ENCODE measurements at regions not wholly inside any gene's neighbourhood (a gene's known extent, or its start where the extent isn't known, plus 50 kb on each side); places are given as distances from the start of the nearest gene placed in this dataset.

DNA sequence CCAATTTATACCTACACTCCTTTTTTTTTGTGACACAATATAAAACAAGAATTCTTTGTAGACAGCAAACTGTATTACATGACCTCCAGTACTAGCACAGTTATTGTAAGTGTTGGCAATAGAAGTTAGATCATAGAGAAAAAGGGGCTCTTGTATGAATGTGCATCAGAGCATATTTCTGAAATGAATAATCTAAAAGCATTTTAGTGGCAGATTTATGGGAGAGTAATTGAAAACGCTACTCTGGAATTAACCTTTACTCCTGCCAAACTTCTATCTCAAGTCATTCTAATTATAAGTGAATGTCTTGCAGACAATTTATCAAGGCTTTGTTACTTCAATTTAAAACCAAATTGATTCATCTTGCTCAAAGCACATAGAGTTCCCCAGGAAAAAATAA is 968.1 kb downstream of the TAF11L14 start:
- Histone ChIP-seq H3K14ac (ENCODE audit: insufficient read length) (no peak overlapping the region), H2BK12ac (ENCODE audit: low read depth, low read length) (no peak overlapping the region), H2BK120ac (replicated peaks; ENCODE audit: low read depth, low read length) (no peak overlapping the region), H2BK20ac (ENCODE audit: low read length) (no peak overlapping the region), H3K36me3 (ENCODE audit: control insufficient read depth in 2 of 4, insufficient read depth in 4 of 4, low read length in 3 of 4) (peaks cover 0 to 15% (median 7%) of the 10 kb centered on the region in 4 experiments; a peak in 2 of 8 replicates), H3K4me2 (ENCODE audit: insufficient read depth in 1 of 2, low read depth in 2 of 2, low read length in 2 of 2) (no peak overlapping the region), H3K79me1 (ENCODE audit: low read depth, low read length) (no peaks in the 10 kb centered on the region), H3K4me1 (replicated peaks in 1 of 4; ENCODE audit: control insufficient read depth in 3 of 4, insufficient read depth in 4 of 4, low read length in 3 of 4) (0 out of 7 replicates have a peak, but pooled peaks cover 0 to 3% (median 0%) of the 10 kb centered on the region in 4 experiments), H3K4me3 (ENCODE audit: extremely low read depth in 1 of 4, insufficient read depth in 2 of 4, low read depth in 3 of 4, low read length in 4 of 4) (no peak overlapping the region), H3K27ac (ENCODE audit: low read depth, low read length) (no peak overlapping the region), H3K27me3 (replicated peaks in 1 of 4; ENCODE audit: control insufficient read depth in 3 of 4, extremely low read depth in 1 of 4, insufficient read depth in 3 of 4, low read length in 3 of 4) (no peaks in the 10 kb centered on the region), H3K56ac (replicated peaks; ENCODE audit: insufficient read length, low read depth, low read length) (no peak overlapping the region), H2BK15ac (ENCODE audit: low read length) (no peak overlapping the region), H4K91ac (replicated peaks; ENCODE audit: insufficient read length, low read length) (no peak overlapping the region), H2BK5ac (ENCODE audit: low read depth, low read length) (no peak overlapping the region), H3K23ac (ENCODE audit: insufficient read length) (no peak overlapping the region), H3K23me2 (ENCODE audit: low read depth, low read length) (no peaks in the 10 kb centered on the region), H4K5ac (ENCODE audit: insufficient read length, low read depth, low read length) (no peak overlapping the region), H3K79me2 (ENCODE audit: control insufficient read depth in 1 of 2, insufficient read depth in 2 of 2, low read length in 2 of 2) (0 out of 4 replicates have a peak, but pooled peaks cover 0 to 8% of the 10 kb centered on the region in 2 experiments), H3K9ac (replicated peaks in 1 of 4; ENCODE audit: extremely low read depth in 1 of 4, low read depth in 3 of 4, low read length in 3 of 4) (no peak overlapping the region), H3K9me3 (ENCODE audit: insufficient read depth in 2 of 2, low read depth in 1 of 2, low read length in 1 of 2) (0 out of 4 replicates have a peak, but pooled peaks cover 1% of the 10 kb centered on the region in 2 experiments), H4K20me1 (replicated peaks in 1 of 2; ENCODE audit: control insufficient read depth in 1 of 2, insufficient read depth in 2 of 2, low read length in 2 of 2) (no peaks in the 10 kb centered on the region), H3K4ac (replicated peaks; ENCODE audit: insufficient read length, low read depth, low read length) (no peak overlapping the region), H2AK5ac (ENCODE audit: low read depth, low read length) (no peak overlapping the region), H3K18ac (ENCODE audit: extremely low read depth, low read length) (no peak overlapping the region), H2AFZ (ENCODE audit: low read length) (no peak overlapping the region), H4K8ac (ENCODE audit: extremely low read depth, insufficient read depth, low read length) (no peak overlapping the region)
- CTCF ChIA-PET (ENCODE audit: partially characterized antibody), result no interaction called here
- no peak for FAIRE-seq
- no peak for DNase-seq (ENCODE audit: low read depth in 1 of 2, low spot score in 2 of 2)
- POLR2A ChIA-PET (ENCODE audit: partially characterized antibody), result no interaction called here
- WGBS, 2 experiments (ENCODE audit: extremely low coverage in 1 of 2, insufficient coverage in 1 of 2, insufficient read length in 1 of 2, insufficient replicate concordance in 2 of 2, low coverage in 1 of 2, low lambda C conversion rate in 2 of 2, missing lambda C conversion rate in 1 of 2), result 100% methylated on average over 1 of the region's 1 CpG; no CpG with 5 or more reads in 1 of the 2 experiments
- no peak for TF ChIP-seq SP2 (IDR thresholded peaks at IDR 0.05; ENCODE audit: low read length)
- TF ChIP-seq, protein P1, sequence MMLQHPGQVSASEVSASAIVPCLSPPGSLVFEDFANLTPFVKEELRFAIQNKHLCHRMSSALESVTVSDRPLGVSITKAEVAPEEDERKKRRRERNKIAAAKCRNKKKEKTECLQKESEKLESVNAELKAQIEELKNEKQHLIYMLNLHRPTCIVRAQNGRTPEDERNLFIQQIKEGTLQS (IDR thresholded peaks at IDR 0.05; ENCODE audit: insufficient read depth, low read depth, low read length), result no peak
- TF ChIP-seq SIN3A (conservative IDR thresholded peaks at IDR 0.05 in 1 of 2, IDR thresholded peaks at IDR 0.05 in 1 of 2; ENCODE audit: low read depth in 1 of 2, low read length in 2 of 2), result no peak
- no peak for TF ChIP-seq POLR2AphosphoS5 (IDR thresholded peaks at IDR 0.05; ENCODE audit: low read depth, low read length)
- TF ChIP-seq POU5F1 (IDR thresholded peaks at IDR 0.05; ENCODE audit: low read depth, low read length), result no peak
- no peak for TF ChIP-seq GTF2F1 (IDR thresholded peaks at IDR 0.05; ENCODE audit: borderline replicate concordance, low read depth, low read length)

Measured in H1 (cell line).